Endothelial cell of umbilical vein (primary cell): ENCODE measurements at regions not wholly inside any gene's neighbourhood (a gene's known extent, or its start where the extent isn't known, plus 50 kb on each side); places are given as distances from the start of the nearest gene placed in this dataset.

Experiments
- BruUV-seq: library from RNA; stranded (reverse); fragments of 400-500 nt; replicated peaks from 2 replicates; lab custom pipeline; 2021; lab: Mats Ljungman, UMichigan
- CTCF ChIA-PET: fragments of 300-600, 350-600 bp; sonication (Branson Sonifier 250); formaldehyde crosslinking; loops from one replicate; lab custom pipeline; 2021; ENCODE audit warnings: antibody characterized with exemption, inconsistent platforms; lab: Charles Lee
- POLR2A ChIA-PET: fragments of 300-600, 350-600 bp; sonication (Branson Sonifier 250); formaldehyde crosslinking; loops from one replicate; lab custom pipeline; 2021; ENCODE audit warnings: antibody characterized with exemption, inconsistent platforms; lab: Charles Lee
- DNase-seq: peaks from one replicate; pipeline ENCODE4 v3.0.0-alpha.2; 2011; ENCODE audit warnings: low read depth, low spot score
- FAIRE-seq: peaks from 2 replicates; lab custom pipeline; 2011; peaks lifted over from hg19 to GRCh38; lab: Jason Lieb, UNC
- H2AFZ ChIP-seq: 2 replicates; pipeline ENCODE4 v1.6.0; 2012; ENCODE audit warnings: low read depth, low read length, control low read depth, inconsistent platforms
- H3K27ac ChIP-seq: 2 replicates; pipeline ENCODE4 v1.5.1; 2011; ENCODE audit warnings: low read depth, mild to moderate bottlenecking, control low read depth, low read length, moderate library complexity; ENCODE audit not compliant: insufficient read depth
- H3K27me3 ChIP-seq, 2 experiments: 2 replicates each; pipeline versions ENCODE4 v1.6.0 to v1.6.1; 2011; ENCODE audit warnings: low read length in 2 of 2, mixed read lengths in 1 of 2; ENCODE audit not compliant: control insufficient read depth in 2 of 2, insufficient read depth in 2 of 2
- H3K36me3 ChIP-seq, 2 experiments: 2 replicates in 1 of 2; 3 replicates in 1 of 2; pipeline ENCODE4 v1.5.1; 2011; ENCODE audit warnings: low read length in 2 of 2, mild to moderate bottlenecking in 1 of 2, moderate library complexity in 1 of 2; ENCODE audit not compliant: control insufficient read depth in 2 of 2, insufficient read depth in 2 of 2; ENCODE audit errors: extremely low read depth in 1 of 2
- H3K4me1 ChIP-seq: 3 replicates; pipeline ENCODE4 v1.5.1; 2011; ENCODE audit warnings: mild to moderate bottlenecking, low read length; ENCODE audit not compliant: control insufficient read depth, insufficient read depth; ENCODE audit errors: extremely low read depth
- H3K4me2 ChIP-seq: 2 replicates; pipeline ENCODE4 v1.6.1; 2011; ENCODE audit warnings: low read length, control low read depth, mixed read lengths; ENCODE audit not compliant: insufficient read depth
- H3K4me3 ChIP-seq, 3 experiments: fragments of 200-600 bp in 1 of 3; sonication (generic), shearing (Covaris generic) in 1 of 3; replicated peaks in 1 of 3; 2 replicates each; pipeline ENCODE4 v1.5.1; 2011 to 2016; ENCODE audit warnings: control low read depth in 3 of 3, low read length in 3 of 3, mild to moderate bottlenecking in 2 of 3, inconsistent platforms in 1 of 3, low read depth in 1 of 3, moderate library complexity in 1 of 3; ENCODE audit not compliant: insufficient read depth in 1 of 3
- H3K79me2 ChIP-seq: 2 replicates; pipeline ENCODE4 v1.6.0; 2012; ENCODE audit warnings: low read length, inconsistent platforms; ENCODE audit not compliant: control insufficient read depth, insufficient read depth
- H3K9ac ChIP-seq: replicated peaks from 2 replicates; pipeline ENCODE3; 2011; ENCODE audit warnings: low read length, control low read depth; ENCODE audit not compliant: insufficient read depth; ENCODE audit errors: extremely low read depth
- H3K9me1 ChIP-seq: replicated peaks from 3 replicates; pipeline ENCODE4 v1.6.0; 2011; ENCODE audit warnings: mild to moderate bottlenecking, low read length; ENCODE audit not compliant: control insufficient read depth, insufficient read depth; ENCODE audit errors: extremely low read depth
- H3K9me3 ChIP-seq: replicated peaks from 2 replicates; pipeline ENCODE4 v1.5.1; 2012; ENCODE audit warnings: low read length, inconsistent platforms; ENCODE audit not compliant: control insufficient read depth, insufficient read depth
- H4K20me1 ChIP-seq: replicated peaks from 2 replicates; pipeline ENCODE3; 2011; ENCODE audit warnings: mild to moderate bottlenecking, low read length; ENCODE audit not compliant: control insufficient read depth, insufficient read depth; ENCODE audit errors: extremely low read depth
- EZH2 ChIP-seq: IDR thresholded peaks from 2 replicates; pipeline ENCODE4 v1.6.1; 2012; ENCODE audit warnings: borderline replicate concordance, low read depth, mild to moderate bottlenecking, moderate library complexity, low read length, inconsistent platforms; ENCODE audit not compliant: severe bottlenecking
- FOS ChIP-seq: IDR thresholded peaks from 2 replicates; pipeline ENCODE4 v1.6.1; 2011; ENCODE audit warnings: mild to moderate bottlenecking, low read length, moderate library complexity, borderline replicate concordance; ENCODE audit not compliant: insufficient read depth
- GATA2 ChIP-seq: IDR thresholded peaks from 2 replicates; pipeline ENCODE4 v1.7.0; 2011; ENCODE audit warnings: low read depth, mild to moderate bottlenecking, moderate library complexity, mixed read lengths, low read length; ENCODE audit not compliant: insufficient read length, insufficient read depth
- JUN ChIP-seq: IDR thresholded peaks from 2 replicates; pipeline ENCODE4 v1.6.1; 2011; ENCODE audit warnings: borderline replicate concordance, low read depth; ENCODE audit not compliant: insufficient read length, insufficient read depth
- MYC ChIP-seq: IDR thresholded peaks from one replicate; pipeline ENCODE4 v1.6.1; 2011; ENCODE audit warnings: mild to moderate bottlenecking, low read depth, low read length
- POLR2A ChIP-seq: IDR thresholded peaks from 2 replicates; pipeline ENCODE4 v1.6.1; 2012; ENCODE audit warnings: low read depth, mild to moderate bottlenecking, control low read depth, low read length
- POLR2AphosphoS5 ChIP-seq: IDR thresholded peaks from 2 replicates; pipeline ENCODE4 v1.6.1; 2012; ENCODE audit warnings: low read depth, mild to moderate bottlenecking, control low read depth, low read length, moderate library complexity; ENCODE audit not compliant: insufficient read depth
- dilution Hi-C: fragments of 300-500 bp; cut with MboI; formaldehyde crosslinking; loops from one replicate; pipeline ENCODE4 v1.15.0; 2019; ENCODE audit warnings: low sequenced_read_pairs; ENCODE audit not compliant: extremely low pct_ligation_motif_present
- intact Hi-C: fragments of 100-400 bp; cut with micrococcal nuclease; formaldehyde crosslinking; loops from one replicate; pipeline ENCODE4 v1.10.0; 2022
- TF ChIP-seq, protein P1 (sequence below): IDR thresholded peaks from 2 replicates; pipeline ENCODE4 v1.6.1; 2011; ENCODE audit not compliant: insufficient read depth, insufficient read length
- TF ChIP-seq, protein P2 (sequence below), 2 donors: IDR thresholded peaks; 1 replicate in 1 of 2; 2 replicates in 1 of 2; pipeline ENCODE4 v1.5.1; 2011; ENCODE audit warnings: low read length in 2 of 2, mild to moderate bottlenecking in 2 of 2, moderate library complexity in 2 of 2, control low read depth in 1 of 2, inconsistent platforms in 1 of 2, low read depth in 1 of 2; ENCODE audit not compliant: insufficient read depth in 1 of 2; ENCODE audit errors: extremely low read depth in 1 of 2

DNA sequence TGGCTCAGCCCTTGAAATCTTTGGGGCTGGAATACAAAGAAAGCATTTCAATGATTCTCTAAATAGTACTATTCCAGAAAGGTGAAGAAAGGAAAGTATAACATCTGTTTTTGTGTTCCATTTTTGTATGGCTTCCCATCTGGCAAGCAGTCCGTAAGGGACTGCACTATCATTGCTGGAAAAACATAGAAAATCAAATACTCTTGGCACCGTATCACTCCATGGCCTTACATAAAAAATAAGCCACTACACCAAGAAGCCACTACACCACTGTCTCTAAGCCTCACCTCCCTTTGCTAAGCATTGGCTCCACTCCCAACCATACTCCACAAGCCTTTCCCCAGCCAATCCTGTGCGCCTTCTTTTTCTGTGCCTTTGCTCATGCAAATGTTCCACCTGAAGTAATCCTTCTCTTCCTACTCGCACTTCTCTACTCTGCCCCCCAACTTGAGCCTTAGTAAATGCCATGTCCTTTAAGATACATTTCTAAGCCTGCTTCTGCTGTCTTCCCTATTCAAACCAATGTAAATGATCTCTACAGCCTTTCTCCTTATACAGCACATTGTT lies 454.6 kb upstream of the TUSC1 start:
- Histone ChIP-seq H3K36me3 (no peaks in the 10 kb centered on the region), H3K4me2 (no peak overlapping the region), H3K27ac (no peak overlapping the region), H3K27me3 (no peaks in the 10 kb centered on the region), H3K79me2 (no peaks in the 10 kb centered on the region), H2AFZ (no peak overlapping the region), H3K9me1 (no peaks in the 10 kb centered on the region), H3K4me1 (peaks cover 6% of the 10 kb centered on the region), H3K9ac (no peak overlapping the region), H3K9me3 (no peaks in the 10 kb centered on the region), H3K4me3 (no peak overlapping the region), H4K20me1 (no peaks in the 10 kb centered on the region)
- DNase-seq (no peak), FAIRE-seq (no peak)
- ChIA-PET CTCF (no interaction called here), POLR2A (no interaction called here)
- intact Hi-C loops, result no loop called here
- TF ChIP-seq JUN (no peak), POLR2AphosphoS5 (no peak), POLR2A (no peak), GATA2 (no peak), FOS (no peak), MYC (no peak), EZH2 (no peak)
- TF ChIP-seq, protein P1, sequence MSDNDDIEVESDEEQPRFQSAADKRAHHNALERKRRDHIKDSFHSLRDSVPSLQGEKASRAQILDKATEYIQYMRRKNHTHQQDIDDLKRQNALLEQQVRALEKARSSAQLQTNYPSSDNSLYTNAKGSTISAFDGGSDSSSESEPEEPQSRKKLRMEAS, result no peak
- TF ChIP-seq, protein P2, sequence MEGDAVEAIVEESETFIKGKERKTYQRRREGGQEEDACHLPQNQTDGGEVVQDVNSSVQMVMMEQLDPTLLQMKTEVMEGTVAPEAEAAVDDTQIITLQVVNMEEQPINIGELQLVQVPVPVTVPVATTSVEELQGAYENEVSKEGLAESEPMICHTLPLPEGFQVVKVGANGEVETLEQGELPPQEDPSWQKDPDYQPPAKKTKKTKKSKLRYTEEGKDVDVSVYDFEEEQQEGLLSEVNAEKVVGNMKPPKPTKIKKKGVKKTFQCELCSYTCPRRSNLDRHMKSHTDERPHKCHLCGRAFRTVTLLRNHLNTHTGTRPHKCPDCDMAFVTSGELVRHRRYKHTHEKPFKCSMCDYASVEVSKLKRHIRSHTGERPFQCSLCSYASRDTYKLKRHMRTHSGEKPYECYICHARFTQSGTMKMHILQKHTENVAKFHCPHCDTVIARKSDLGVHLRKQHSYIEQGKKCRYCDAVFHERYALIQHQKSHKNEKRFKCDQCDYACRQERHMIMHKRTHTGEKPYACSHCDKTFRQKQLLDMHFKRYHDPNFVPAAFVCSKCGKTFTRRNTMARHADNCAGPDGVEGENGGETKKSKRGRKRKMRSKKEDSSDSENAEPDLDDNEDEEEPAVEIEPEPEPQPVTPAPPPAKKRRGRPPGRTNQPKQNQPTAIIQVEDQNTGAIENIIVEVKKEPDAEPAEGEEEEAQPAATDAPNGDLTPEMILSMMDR (IDR thresholded peaks at IDR 0.05; ENCODE audit: extremely low read depth in 1 of 2, insufficient read depth in 1 of 2, low read depth in 1 of 2, low read length in 2 of 2), result no peak
- no TSS peak for BruUV-seq
- dilution Hi-C loops, result no loop called here
